Transverse colon (tissue), 4 donors: ENCODE measurements at regions not wholly inside any gene's neighbourhood (a gene's known extent, or its start where the extent isn't known, plus 50 kb on each side); places are given as distances from the start of the nearest gene placed in this dataset.

ENCODE experiments used
- DNase-seq: peaks from one replicate; pipeline ENCODE4 v3.0.0-alpha.2; 2019
- H3K27ac ChIP-seq, 4 donors: fragments of 200-600 bp; sonication (generic); 2 replicates each; pipeline ENCODE4 v1.5.1; 2016 to 2018; ENCODE audit warnings: inconsistent platforms in 4 of 4
- H3K27me3 ChIP-seq: fragments of 200-600 bp; sonication (generic); 2 replicates; pipeline ENCODE4 v1.5.1; 2017; ENCODE audit warnings: inconsistent platforms
- H3K36me3 ChIP-seq, 4 donors: fragments of 200-600 bp; sonication (generic); 2 replicates each; pipeline ENCODE4 v1.5.1; 2017 to 2019; ENCODE audit warnings: inconsistent platforms in 4 of 4
- H3K4me1 ChIP-seq, 4 donors: fragments of 200-600 bp; sonication (generic); 2 replicates each; pipeline ENCODE4 v1.5.1; 2017 to 2020; ENCODE audit warnings: inconsistent platforms in 4 of 4
- H3K4me3 ChIP-seq, 4 donors: fragments of 200-600 bp; sonication (generic); 1 replicate in 1 of 4; 2 replicates in 3 of 4; pipeline versions ENCODE4 v1.5.1 to v1.6.1; 2017 to 2019; ENCODE audit warnings: inconsistent platforms in 4 of 4
- H3K9me3 ChIP-seq, 2 donors: fragments of 200-600 bp; sonication (generic); 2 replicates each; pipeline ENCODE4 v1.5.1; 2017 to 2019; ENCODE audit warnings: inconsistent platforms in 2 of 2
- EP300 ChIP-seq: sonication (generic); formaldehyde crosslinking; IDR thresholded peaks from one replicate; pipeline ENCODE4 v1.6.1; 2017; ENCODE audit warnings: antibody characterized with exemption, low read depth
- POLR2A ChIP-seq: fragments of 450-650 bp; IDR thresholded peaks from one replicate; pipeline ENCODE4 v1.6.1; 2016; ENCODE audit warnings: antibody characterized with exemption, mild to moderate bottlenecking, moderate library complexity
- POLR2AphosphoS5 ChIP-seq, 3 donors: sonication (generic); formaldehyde crosslinking; IDR thresholded peaks; one replicate each; pipeline ENCODE4 v1.6.1; 2016; ENCODE audit warnings: antibody characterized with exemption in 3 of 3
- WGBS, 2 donors: methylation state at CpG; one replicate each; pipeline ENCODE4 v1.1.5; 2018; ENCODE audit warnings: low coverage in 1 of 2; 5-methylcytosine and 5-hydroxymethylcytosine counted together
- in situ Hi-C, 4 donors: fragments of 200-750 bp; cut with MboI; loops; one replicate each; pipeline versions ENCODE4 v1.15.0 to v1.15.1; 2017; ENCODE audit warnings: low sequenced_read_pairs in 3 of 4, low pct_ligation_motif_present in 1 of 4, low pct_unique_long_range_greater_than_20kb in 1 of 4
- intact Hi-C: fragments of 100-400 bp; cut with DNase I; formaldehyde crosslinking; loops from one replicate; pipeline ENCODE4 v1.15.1; 2023; ENCODE audit warnings: low total_unique reads
- TF ChIP-seq, protein P1 (sequence below), 5 experiments: fragments of 200-600 bp in 3 of 5; fragments of 450-650 bp in 2 of 5; sonication (generic) in 3 of 5; IDR thresholded peaks; 1 replicate in 2 of 5; 2 replicates in 3 of 5; pipeline ENCODE4 v1.5.1; 2016 to 2017; ENCODE audit warnings: antibody characterized with exemption in 5 of 5, inconsistent platforms in 3 of 5, mild to moderate bottlenecking in 2 of 5, moderate library complexity in 1 of 5

DNA sequence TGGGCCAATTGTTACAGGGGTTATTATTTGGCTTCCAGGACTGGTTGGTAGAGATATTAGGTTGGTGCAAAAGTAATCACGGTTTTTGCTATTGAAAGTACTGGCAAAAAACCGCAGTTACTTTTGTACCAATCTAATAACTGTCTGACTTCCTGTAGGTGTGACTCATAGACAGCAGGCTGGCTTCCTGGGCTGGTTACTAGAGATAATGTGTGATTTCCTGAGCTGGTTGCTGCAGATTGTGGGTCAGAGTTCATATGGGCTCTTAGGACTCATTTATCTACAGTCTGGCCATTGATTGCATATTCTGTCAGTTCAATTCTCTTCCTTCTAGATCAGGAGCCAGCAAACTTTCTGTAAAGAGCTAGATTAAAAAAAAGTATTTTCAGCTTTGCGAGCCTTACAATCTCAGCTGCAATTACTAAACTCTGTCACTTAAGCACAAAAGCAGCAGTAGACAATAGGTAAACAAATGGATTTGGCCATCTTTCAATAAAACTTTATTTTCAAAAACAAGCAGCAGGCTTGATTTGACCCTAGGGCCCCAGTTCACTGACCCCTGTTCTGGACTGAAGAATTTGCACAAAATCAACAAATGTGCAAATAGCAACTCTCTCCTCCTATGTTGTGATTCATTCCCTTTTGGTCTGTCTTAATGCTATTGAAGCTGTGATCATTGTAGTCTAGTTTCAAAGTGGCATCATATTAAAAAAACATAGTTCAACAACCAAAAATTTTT, 50.8 kb upstream of the BOD1L1 start:
- Histone ChIP-seq H3K27ac (no peak overlapping the region), H3K9me3 (no peaks in the 10 kb centered on the region), H3K4me3 (no peak overlapping the region), H3K4me1 (no peaks in the 10 kb centered on the region), H3K36me3 (no peaks in the 10 kb centered on the region), H3K27me3 (no peaks in the 10 kb centered on the region)
- 89% methylated on average over 1 to 3 of the region's 3 CpGs for WGBS, 2 donors
- DNase-seq: no peak
- TF ChIP-seq POLR2AphosphoS5 (IDR thresholded peaks at IDR 0.05): no peak
- TF ChIP-seq, protein P1, sequence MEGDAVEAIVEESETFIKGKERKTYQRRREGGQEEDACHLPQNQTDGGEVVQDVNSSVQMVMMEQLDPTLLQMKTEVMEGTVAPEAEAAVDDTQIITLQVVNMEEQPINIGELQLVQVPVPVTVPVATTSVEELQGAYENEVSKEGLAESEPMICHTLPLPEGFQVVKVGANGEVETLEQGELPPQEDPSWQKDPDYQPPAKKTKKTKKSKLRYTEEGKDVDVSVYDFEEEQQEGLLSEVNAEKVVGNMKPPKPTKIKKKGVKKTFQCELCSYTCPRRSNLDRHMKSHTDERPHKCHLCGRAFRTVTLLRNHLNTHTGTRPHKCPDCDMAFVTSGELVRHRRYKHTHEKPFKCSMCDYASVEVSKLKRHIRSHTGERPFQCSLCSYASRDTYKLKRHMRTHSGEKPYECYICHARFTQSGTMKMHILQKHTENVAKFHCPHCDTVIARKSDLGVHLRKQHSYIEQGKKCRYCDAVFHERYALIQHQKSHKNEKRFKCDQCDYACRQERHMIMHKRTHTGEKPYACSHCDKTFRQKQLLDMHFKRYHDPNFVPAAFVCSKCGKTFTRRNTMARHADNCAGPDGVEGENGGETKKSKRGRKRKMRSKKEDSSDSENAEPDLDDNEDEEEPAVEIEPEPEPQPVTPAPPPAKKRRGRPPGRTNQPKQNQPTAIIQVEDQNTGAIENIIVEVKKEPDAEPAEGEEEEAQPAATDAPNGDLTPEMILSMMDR (IDR thresholded peaks at IDR 0.05): no peak
- no peak for TF ChIP-seq EP300
- no peak for TF ChIP-seq POLR2A
- intact Hi-C loops (no loop called here), in situ Hi-C loops (no loop called here)

DNA sequence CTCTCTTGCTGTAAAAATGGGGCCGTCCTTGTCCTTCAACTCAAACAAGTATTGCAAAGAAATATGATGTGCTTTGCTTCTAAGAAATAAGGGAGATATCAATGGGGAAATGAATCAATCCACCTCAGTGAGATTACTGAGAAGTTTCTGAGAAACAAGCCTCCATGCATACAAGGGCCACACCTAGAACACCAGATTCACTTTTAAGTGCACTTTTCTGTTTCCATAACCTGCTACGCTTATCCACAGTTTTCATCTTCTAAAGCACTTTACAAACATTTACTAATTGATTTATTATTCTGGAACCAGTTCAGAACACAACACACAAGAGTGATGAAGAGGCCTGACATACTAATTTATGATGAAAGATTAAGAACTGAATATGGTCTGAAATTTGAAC, 54.0 kb upstream of the BOD1L1 start:
- TF ChIP-seq POLR2AphosphoS5 (IDR thresholded peaks at IDR 0.05): no peak
- no peak for TF ChIP-seq EP300
- TF ChIP-seq, protein P1 (IDR thresholded peaks at IDR 0.05): no peak
- TF ChIP-seq POLR2A: no peak
- Histone ChIP-seq H3K36me3 (no peaks in the 10 kb centered on the region), H3K27me3 (no peaks in the 10 kb centered on the region), H3K9me3 (peaks cover 0 to 4% of the 10 kb centered on the region in 2 donors), H3K4me3 (no peak overlapping the region), H3K27ac (no peak overlapping the region), H3K4me1 (no peaks in the 10 kb centered on the region)
- WGBS, 2 donors: 86 to 91% methylated on average over 2 of the region's 2 CpGs
- intact Hi-C loops (no loop called here), in situ Hi-C loops (no loop called here)
- no peak for DNase-seq

DNA sequence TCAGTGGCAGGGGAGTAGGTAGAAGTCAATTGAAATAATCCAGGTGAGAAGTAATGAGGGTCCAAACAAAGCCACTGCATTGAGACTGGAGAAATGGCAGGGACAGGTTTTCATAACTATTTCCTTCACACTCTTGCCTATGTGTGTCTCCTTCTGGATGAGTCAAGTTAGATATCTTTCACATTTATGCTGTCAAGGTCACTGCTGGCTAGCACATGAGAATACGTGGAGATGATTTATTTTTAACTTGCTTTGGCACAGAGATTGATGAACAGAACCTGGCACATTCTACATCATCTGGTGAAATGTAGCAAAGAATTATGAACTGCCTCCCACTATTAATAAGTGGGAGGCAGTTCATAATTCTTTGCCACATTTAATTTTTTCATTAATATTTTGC, 66.7 kb upstream of the BOD1L1 start:
- no peak overlapping the region for H3K27ac ChIP-seq
- no peaks in the 10 kb centered on the region for H3K36me3 ChIP-seq
- intact Hi-C loops: no loop called here
- no peaks in the 10 kb centered on the region for H3K4me1 ChIP-seq
- H3K9me3 ChIP-seq: peaks cover 0 to 5% of the 10 kb centered on the region in 2 donors
- in situ Hi-C loops: no loop called here
- no peaks in the 10 kb centered on the region for H3K27me3 ChIP-seq
- 53 to 60% methylated on average over 1 of the region's 1 CpG for WGBS, 2 donors
- TF ChIP-seq, protein P1 (IDR thresholded peaks at IDR 0.05): no peak
- TF ChIP-seq POLR2AphosphoS5 (IDR thresholded peaks at IDR 0.05) (no peak), POLR2A (no peak), EP300 (no peak)
- no peak for DNase-seq
- H3K4me3 ChIP-seq: no peak overlapping the region

DNA sequence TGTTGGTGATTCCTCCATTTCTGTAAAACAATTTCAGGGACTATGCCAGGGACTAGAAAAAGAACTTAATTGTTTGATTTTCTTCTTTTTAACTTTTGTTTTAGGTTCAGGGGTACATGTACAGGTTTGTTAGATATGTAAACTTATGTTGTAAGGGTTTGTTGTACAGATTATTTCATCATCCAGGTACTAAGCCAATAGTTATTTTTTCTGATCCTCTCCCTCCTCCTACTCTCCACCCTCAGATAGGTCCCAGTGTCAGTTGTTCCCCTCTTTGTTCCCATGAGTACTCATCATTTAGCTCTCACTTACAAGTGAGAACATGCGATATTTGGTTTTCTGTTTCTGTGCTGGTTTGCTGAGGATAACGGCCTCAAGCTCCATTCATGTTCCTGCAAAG, 70.8 kb upstream of the BOD1L1 start:
- in situ Hi-C loops (no loop called here), intact Hi-C loops (no loop called here)
- TF ChIP-seq, protein P1 (IDR thresholded peaks at IDR 0.05): no peak
- TF ChIP-seq POLR2AphosphoS5 (IDR thresholded peaks at IDR 0.05): no peak
- TF ChIP-seq EP300: no peak
- no peak for TF ChIP-seq POLR2A
- no peak overlapping the region for H3K4me3 ChIP-seq
- no peaks in the 10 kb centered on the region for H3K27me3 ChIP-seq
- H3K4me1 ChIP-seq: no peaks in the 10 kb centered on the region
- WGBS, 2 donors: 96% methylated on average over 2 of the region's 2 CpGs
- DNase-seq: no peak
- no peaks in the 10 kb centered on the region for H3K36me3 ChIP-seq
- H3K27ac ChIP-seq: no peak overlapping the region
- H3K9me3 ChIP-seq: no peaks in the 10 kb centered on the region
